Hepatocyte (in vitro differentiated cells): ENCODE measurements at regions not wholly inside any gene's neighbourhood (a gene's known extent, or its start where the extent isn't known, plus 50 kb on each side); places are given as distances from the start of the nearest gene placed in this dataset.

Experiments used
- DNase-seq: peaks from one replicate; pipeline ENCODE4 v3.0.0-alpha.2; 2016; ENCODE audit warnings: low spot score
- H2AFZ ChIP-seq: fragments of 200-600 bp; sonication (generic); 2 replicates; pipeline ENCODE4 v1.6.0; 2016; ENCODE audit warnings: antibody characterized with exemption, mild to moderate bottlenecking
- H3K27ac ChIP-seq: fragments of 200-600 bp; sonication (generic); 2 replicates; pipeline ENCODE4 v1.5.1; 2016; ENCODE audit warnings: mild to moderate bottlenecking
- H3K27me3 ChIP-seq: fragments of 200-600 bp; sonication (generic); 2 replicates; pipeline ENCODE4 v1.6.1; 2016
- H3K36me3 ChIP-seq: fragments of 200-600 bp; sonication (generic); replicated peaks from 2 replicates; pipeline ENCODE4 v1.5.1; 2016; ENCODE audit warnings: low read depth; ENCODE audit not compliant: insufficient read depth
- H3K4me1 ChIP-seq: fragments of 200-600 bp; sonication (generic); 2 replicates; pipeline ENCODE4 v1.5.1; 2016; ENCODE audit warnings: mild to moderate bottlenecking, moderate library complexity; ENCODE audit not compliant: insufficient read depth
- H3K4me2 ChIP-seq: fragments of 200-600 bp; sonication (generic); 2 replicates; pipeline ENCODE4 v1.6.0; 2016
- H3K4me3 ChIP-seq: fragments of 200-600 bp; sonication (generic); 2 replicates; pipeline ENCODE4 v1.5.1; 2016; ENCODE audit warnings: mild to moderate bottlenecking
- H3K79me2 ChIP-seq: fragments of 200-600 bp; sonication (generic); 2 replicates; pipeline ENCODE4 v1.6.0; 2017; ENCODE audit warnings: mild to moderate bottlenecking
- H3K9me2 ChIP-seq: fragments of 200-600 bp; sonication (generic); replicated peaks from 2 replicates; pipeline ENCODE4 v1.6.0; 2017; ENCODE audit warnings: mild to moderate bottlenecking; ENCODE audit not compliant: insufficient read depth
- H3K9me3 ChIP-seq: fragments of 200-600 bp; sonication (generic); 2 replicates; pipeline ENCODE4 v1.5.1; 2016; ENCODE audit warnings: low read depth, mild to moderate bottlenecking
- H4K20me1 ChIP-seq: fragments of 200-600 bp; sonication (generic); 2 replicates; pipeline ENCODE4 v1.6.0; 2016; ENCODE audit warnings: mild to moderate bottlenecking; ENCODE audit not compliant: insufficient read depth, poor library complexity, severe bottlenecking
- EZH2 ChIP-seq: fragments of 200-600 bp; sonication (generic); IDR thresholded peaks from 2 replicates; pipeline ENCODE4 v1.6.1; 2016; ENCODE audit warnings: antibody characterized with exemption, mild to moderate bottlenecking, borderline replicate concordance
- EZH2phosphoT487 ChIP-seq: fragments of 200-600 bp; sonication (generic); IDR thresholded peaks from one replicate; pipeline ENCODE4 v1.6.1; 2018; ENCODE audit warnings: antibody characterized with exemption, mild to moderate bottlenecking, low read depth, moderate library complexity; ENCODE audit not compliant: unreplicated experiment, severe bottlenecking
- WGBS: methylation state at CpG from one replicate; pipeline ENCODE4 v1.1.6; 2016; ENCODE audit warnings: low lambda C conversion rate; ENCODE audit errors: missing lambda C conversion rate; 5-methylcytosine and 5-hydroxymethylcytosine counted together
- TF ChIP-seq, protein P1 (sequence below): fragments of 200-600 bp; sonication (generic); IDR thresholded peaks from 2 replicates; pipeline ENCODE4 v1.5.1; 2016; ENCODE audit warnings: antibody characterized with exemption, mild to moderate bottlenecking; ENCODE audit not compliant: poor library complexity

DNA sequence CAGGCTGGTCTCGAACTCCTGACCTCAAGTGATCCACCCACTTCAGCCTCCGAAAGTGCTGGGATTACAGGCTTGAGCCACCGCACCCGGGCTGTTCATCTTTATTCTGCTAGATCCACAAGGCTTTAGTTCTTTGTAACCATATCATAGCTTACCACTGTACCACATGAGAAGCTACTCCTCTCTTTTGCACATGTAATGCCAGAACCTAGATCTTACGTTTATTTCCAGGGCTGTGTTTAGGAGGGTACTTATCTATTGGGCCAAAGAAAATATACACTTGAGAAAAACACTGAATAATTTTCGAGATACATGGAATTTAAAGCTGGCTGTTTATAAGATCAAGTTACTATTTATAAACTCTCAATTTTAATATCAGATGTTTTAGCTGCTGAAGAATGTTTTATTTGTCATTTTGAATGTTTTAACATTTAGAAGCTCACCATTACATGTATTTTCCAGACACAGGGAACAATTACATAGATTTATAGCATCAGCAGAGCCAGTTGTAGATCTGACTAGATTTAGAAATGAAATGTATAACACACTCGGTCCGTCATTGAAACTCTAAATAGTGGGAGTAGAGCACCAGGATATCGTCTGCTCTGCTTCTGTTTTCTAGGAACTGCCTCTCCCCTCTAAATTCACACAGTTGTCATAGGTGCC lies 155.3 kb upstream of the HAND2 start:
- H3K79me2 ChIP-seq, result no peaks in the 10 kb centered on the region
- H4K20me1 ChIP-seq, result no peaks in the 10 kb centered on the region
- H2AFZ ChIP-seq, result no peak overlapping the region
- H3K4me3 ChIP-seq, result no peak overlapping the region
- DNase-seq, result no peak
- H3K36me3 ChIP-seq, result no peaks in the 10 kb centered on the region
- 68% methylated on average over 9 of the region's 9 CpGs for WGBS
- no peak for TF ChIP-seq EZH2
- peak; percentile 96 for TF ChIP-seq EZH2phosphoT487
- H3K4me2 ChIP-seq, result no peak overlapping the region
- H3K27me3 ChIP-seq, result no peaks in the 10 kb centered on the region
- no peaks in the 10 kb centered on the region for H3K9me3 ChIP-seq
- H3K27ac ChIP-seq, result no peak overlapping the region
- H3K4me1 ChIP-seq, result no peaks in the 10 kb centered on the region
- no peaks in the 10 kb centered on the region for H3K9me2 ChIP-seq

DNA sequence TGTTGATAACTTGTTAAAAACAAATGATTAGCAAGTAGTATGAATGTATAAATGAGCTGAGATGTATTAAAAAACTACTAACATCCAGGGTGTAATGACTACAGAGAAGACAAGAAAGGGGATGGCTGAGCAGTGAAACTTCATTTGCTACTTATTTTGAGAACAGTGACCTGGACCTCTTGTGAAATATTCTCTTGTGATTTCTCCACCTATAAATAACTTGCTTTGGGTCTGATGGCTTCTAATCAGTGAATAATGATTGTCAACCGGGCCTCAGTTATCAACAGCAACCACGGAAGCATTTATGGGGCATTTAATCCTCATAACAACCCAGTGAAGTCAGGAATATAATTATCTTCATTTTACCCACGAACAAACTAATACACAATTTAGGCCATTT lies 154.2 kb upstream of the HAND2 start:
- H3K4me2 ChIP-seq, result no peak overlapping the region

DNA sequence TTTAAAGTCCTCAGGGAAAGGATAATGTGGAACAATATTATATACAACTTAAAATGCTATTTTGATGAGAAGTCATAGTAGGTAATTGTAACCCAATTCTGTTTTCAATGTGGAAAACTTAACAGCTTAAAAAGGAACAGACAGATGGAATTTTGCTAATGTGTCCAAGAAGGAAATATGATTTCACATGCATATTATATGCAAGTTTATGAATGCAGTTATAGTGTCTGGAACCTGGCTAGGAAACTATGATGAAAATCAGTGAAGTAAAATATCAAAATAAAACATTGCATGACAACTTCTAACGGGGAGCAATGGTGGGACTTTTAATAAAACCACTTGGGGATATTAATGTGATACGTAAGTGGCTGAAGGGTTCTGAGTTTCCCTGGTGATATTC lies 152.6 kb upstream of the HAND2 start:
- H3K9me2 ChIP-seq, result no peaks in the 10 kb centered on the region
- WGBS, result 89% methylated on average over 2 of the region's 2 CpGs
- no peaks in the 10 kb centered on the region for H3K79me2 ChIP-seq
- H3K36me3 ChIP-seq, result no peaks in the 10 kb centered on the region
- no peak for DNase-seq
- no peaks in the 10 kb centered on the region for H3K9me3 ChIP-seq
- no peak overlapping the region for H3K4me3 ChIP-seq
- no peak overlapping the region for H3K4me2 ChIP-seq
- no peak overlapping the region for H3K27ac ChIP-seq
- H3K27me3 ChIP-seq, result no peaks in the 10 kb centered on the region
- no peaks in the 10 kb centered on the region for H3K4me1 ChIP-seq
- TF ChIP-seq EZH2phosphoT487 (no peak), EZH2 (no peak)
- TF ChIP-seq, protein P1, sequence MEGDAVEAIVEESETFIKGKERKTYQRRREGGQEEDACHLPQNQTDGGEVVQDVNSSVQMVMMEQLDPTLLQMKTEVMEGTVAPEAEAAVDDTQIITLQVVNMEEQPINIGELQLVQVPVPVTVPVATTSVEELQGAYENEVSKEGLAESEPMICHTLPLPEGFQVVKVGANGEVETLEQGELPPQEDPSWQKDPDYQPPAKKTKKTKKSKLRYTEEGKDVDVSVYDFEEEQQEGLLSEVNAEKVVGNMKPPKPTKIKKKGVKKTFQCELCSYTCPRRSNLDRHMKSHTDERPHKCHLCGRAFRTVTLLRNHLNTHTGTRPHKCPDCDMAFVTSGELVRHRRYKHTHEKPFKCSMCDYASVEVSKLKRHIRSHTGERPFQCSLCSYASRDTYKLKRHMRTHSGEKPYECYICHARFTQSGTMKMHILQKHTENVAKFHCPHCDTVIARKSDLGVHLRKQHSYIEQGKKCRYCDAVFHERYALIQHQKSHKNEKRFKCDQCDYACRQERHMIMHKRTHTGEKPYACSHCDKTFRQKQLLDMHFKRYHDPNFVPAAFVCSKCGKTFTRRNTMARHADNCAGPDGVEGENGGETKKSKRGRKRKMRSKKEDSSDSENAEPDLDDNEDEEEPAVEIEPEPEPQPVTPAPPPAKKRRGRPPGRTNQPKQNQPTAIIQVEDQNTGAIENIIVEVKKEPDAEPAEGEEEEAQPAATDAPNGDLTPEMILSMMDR, result no peak
- no peak overlapping the region for H2AFZ ChIP-seq
- no peaks in the 10 kb centered on the region for H4K20me1 ChIP-seq

More for the DNA sequence above, 154.2 kb upstream of the HAND2 start:
- no peak overlapping the region for H3K27ac ChIP-seq
- H3K4me3 ChIP-seq, result no peak overlapping the region
- H3K4me1 ChIP-seq, result no peaks in the 10 kb centered on the region
- no peaks in the 10 kb centered on the region for H3K9me2 ChIP-seq
- no peaks in the 10 kb centered on the region for H3K27me3 ChIP-seq
- H4K20me1 ChIP-seq, result no peaks in the 10 kb centered on the region
- 45% methylated on average over 3 of the region's 3 CpGs for WGBS
- TF ChIP-seq EZH2phosphoT487, result no peak
- TF ChIP-seq, protein P1, result no peak
- TF ChIP-seq EZH2, result no peak
- H3K9me3 ChIP-seq, result no peaks in the 10 kb centered on the region
- no peak overlapping the region for H2AFZ ChIP-seq
- H3K36me3 ChIP-seq, result no peaks in the 10 kb centered on the region
- H3K79me2 ChIP-seq, result no peaks in the 10 kb centered on the region
- no peak for DNase-seq

DNA sequence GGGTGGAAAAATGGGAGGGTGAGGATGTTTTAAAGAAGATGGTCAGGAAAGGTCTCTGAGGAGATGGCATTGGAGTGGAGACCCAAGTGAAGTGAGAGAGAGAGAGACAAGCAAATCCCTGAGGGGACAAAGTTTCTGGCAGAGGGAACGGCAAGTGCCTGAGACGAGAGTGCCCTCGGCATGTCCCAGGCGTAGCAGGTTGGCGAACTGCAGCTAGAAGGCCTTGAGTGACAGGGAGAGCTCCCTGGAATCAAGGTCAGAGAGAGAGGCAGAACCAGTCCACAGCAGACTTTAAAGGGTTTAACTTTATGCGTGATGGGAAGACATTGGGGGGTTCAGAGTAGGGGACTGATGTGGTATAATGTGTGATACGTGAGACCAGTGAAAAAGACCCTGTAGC lies 150.2 kb upstream of the HAND2 start:
- H3K36me3 ChIP-seq, result no peaks in the 10 kb centered on the region
- no peak for TF ChIP-seq EZH2
- TF ChIP-seq, protein P1, result no peak
- H3K4me1 ChIP-seq, result no peaks in the 10 kb centered on the region
- no peaks in the 10 kb centered on the region for H3K9me3 ChIP-seq
- no peak for DNase-seq
- no peak overlapping the region for H3K4me3 ChIP-seq
- H3K27ac ChIP-seq, result no peak overlapping the region
- WGBS, result 82% methylated on average over 7 of the region's 7 CpGs
- H3K79me2 ChIP-seq, result no peaks in the 10 kb centered on the region
- H3K27me3 ChIP-seq, result no peaks in the 10 kb centered on the region
- H3K4me2 ChIP-seq, result no peak overlapping the region
- H3K9me2 ChIP-seq, result no peaks in the 10 kb centered on the region
- H4K20me1 ChIP-seq, result no peaks in the 10 kb centered on the region
- no peak overlapping the region for H2AFZ ChIP-seq
